PC-9 (cell line): ENCODE measurements at regions not wholly inside any gene's neighbourhood (a gene's known extent, or its start where the extent isn't known, plus 50 kb on each side); places are given as distances from the start of the nearest gene placed in this dataset.

Experiments
- BruUV-seq: library from RNA; stranded (reverse); fragments of 400-500 nt; replicated peaks from 2 replicates; lab custom pipeline; 2021; lab: Mats Ljungman, UMichigan
- CTCF ChIA-PET: fragments of 300-600 bp; sonication (Branson Sonifier 250); formaldehyde crosslinking; loops from one replicate; lab custom pipeline; 2022; ENCODE audit warnings: antibody characterized with exemption; lab: Charles Lee
- POLR2A ChIA-PET: fragments of 300-600 bp; sonication (Branson Sonifier 250); formaldehyde crosslinking; loops from one replicate; lab custom pipeline; 2022; ENCODE audit warnings: antibody characterized with exemption; ENCODE audit not compliant: unreplicated experiment; lab: Charles Lee
- DNase-seq, 2 experiments: peaks; one replicate each; pipeline versions ENCODE4 v3.0.0 to v3.0.0-alpha.2; 2015 to 2022; ENCODE audit warnings: mixed read lengths in 1 of 2
- H2AFZ ChIP-seq: fragments of 200-600 bp; sonication (generic); 2 replicates; pipeline ENCODE4 v1.8.1; 2017; ENCODE audit warnings: antibody characterized with exemption
- H3F3A ChIP-seq: fragments of 200-600 bp; sonication (generic); 2 replicates; pipeline ENCODE4 v1.8.1; 2017; ENCODE audit warnings: antibody characterized with exemption, mild to moderate bottlenecking, low read depth; ENCODE audit not compliant: insufficient read depth
- H3K27ac ChIP-seq: fragments of 200-600 bp; sonication (generic); 2 replicates; pipeline ENCODE4 v1.6.1; 2016; ENCODE audit warnings: mixed run types
- H3K27me3 ChIP-seq: fragments of 200-600 bp; sonication (generic); 2 replicates; pipeline ENCODE4 v1.6.1; 2016; ENCODE audit warnings: low read depth, mixed run types; ENCODE audit not compliant: insufficient read depth
- H3K36me3 ChIP-seq: fragments of 200-600 bp; sonication (generic); 2 replicates; pipeline ENCODE4 v1.6.1; 2016; ENCODE audit warnings: low read depth, mixed run types
- H3K4me1 ChIP-seq: fragments of 200-600 bp; sonication (generic); replicated peaks from 2 replicates; pipeline ENCODE4 v1.6.1; 2016; ENCODE audit warnings: mixed run types; ENCODE audit not compliant: insufficient read depth
- H3K4me2 ChIP-seq: fragments of 200-600 bp; sonication (generic); 2 replicates; pipeline ENCODE4 v1.6.1; 2017; ENCODE audit warnings: mixed run types
- H3K4me3 ChIP-seq: fragments of 200-600 bp; sonication (generic); 2 replicates; pipeline ENCODE4 v1.6.1; 2016; ENCODE audit warnings: mixed run types
- H3K79me2 ChIP-seq: fragments of 200-600 bp; sonication (generic); 2 replicates; pipeline ENCODE4 v1.6.1; 2017; ENCODE audit warnings: low read depth, mixed run types
- H3K9me2 ChIP-seq: fragments of 200-600 bp; sonication (generic); 2 replicates; pipeline ENCODE4 v1.8.1; 2017; ENCODE audit warnings: mild to moderate bottlenecking; ENCODE audit not compliant: insufficient read depth
- H3K9me3 ChIP-seq: fragments of 200-600 bp; sonication (generic); 2 replicates; pipeline ENCODE4 v1.8.1; 2016; ENCODE audit warnings: low read depth; ENCODE audit not compliant: insufficient read depth
- H4K20me1 ChIP-seq: fragments of 200-600 bp; sonication (generic); 2 replicates; pipeline ENCODE4 v1.8.1; 2017; ENCODE audit not compliant: insufficient read depth
- EZH2 ChIP-seq: fragments of 200-600 bp; sonication (generic); IDR thresholded peaks from 2 replicates; pipeline ENCODE4 v1.8.0; 2017; ENCODE audit warnings: antibody characterized with exemption, low read depth
- intact Hi-C: fragments of 100-400 bp; cut with micrococcal nuclease; formaldehyde crosslinking; loops from one replicate; pipeline ENCODE4 v1.10.0; 2022; ENCODE audit not compliant: unreplicated experiment
- TF ChIP-seq, protein P1 (sequence below): fragments of 200-600 bp; sonication (generic); conservative IDR thresholded peaks from 2 replicates; pipeline ENCODE4 v1.6.1; 2017; ENCODE audit warnings: mixed run types, antibody characterized with exemption, mild to moderate bottlenecking, moderate library complexity

DNA sequence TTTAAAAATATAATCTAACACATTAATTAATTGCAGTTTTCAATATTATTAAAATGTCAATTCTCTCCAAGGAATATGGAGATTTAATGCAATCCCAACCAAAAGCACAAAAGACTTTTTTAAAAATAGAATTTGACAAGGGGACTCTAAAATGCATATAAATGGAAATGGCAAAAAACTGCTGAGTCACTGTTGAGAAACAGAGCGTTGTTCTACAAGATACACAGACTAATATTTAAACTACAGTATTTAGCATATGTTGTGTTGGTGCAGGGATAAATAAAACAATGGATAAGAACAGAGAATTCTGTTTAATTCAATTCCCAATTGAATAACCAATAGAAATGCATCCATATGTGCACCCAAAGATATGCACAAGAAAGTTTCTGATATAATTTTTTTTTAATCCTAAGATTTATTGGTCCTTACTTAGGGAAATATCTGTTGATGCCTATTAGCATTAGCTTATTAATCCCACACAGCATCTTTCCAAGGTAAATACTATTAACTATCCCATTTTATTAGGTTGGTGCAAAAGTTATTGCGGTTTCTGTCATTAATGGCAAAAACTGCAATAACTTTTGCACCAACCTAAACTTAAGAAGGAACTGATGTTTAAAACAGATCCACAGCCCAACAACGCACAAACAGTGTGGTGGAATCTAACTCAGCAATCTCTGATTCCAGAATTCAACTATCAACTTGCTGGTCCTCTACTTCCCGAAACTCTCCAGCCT lies 86.8 kb upstream of the VEGFC start:
- Histone ChIP-seq H3K9me3 (no peaks in the 10 kb centered on the region), H3F3A (peaks cover 14% of the 10 kb centered on the region; the same call in 1 of the 2 replicates), H3K4me2 (no peak overlapping the region), H3K4me3 (no peak overlapping the region), H3K4me1 (peaks cover 16% of the 10 kb centered on the region), H3K27ac (no peak overlapping the region), H3K27me3 (no peaks in the 10 kb centered on the region), H3K79me2 (no peaks in the 10 kb centered on the region), H3K9me2 (no peaks in the 10 kb centered on the region), H4K20me1 (no peaks in the 10 kb centered on the region), H2AFZ (no peak overlapping the region), H3K36me3 (no peaks in the 10 kb centered on the region)
- POLR2A ChIA-PET, result no interaction called here
- no TSS peak for BruUV-seq
- intact Hi-C loops, result no loop called here
- DNase-seq, result no peak
- CTCF ChIA-PET, result no interaction called here
- no peak for TF ChIP-seq EZH2
- TF ChIP-seq, protein P1, sequence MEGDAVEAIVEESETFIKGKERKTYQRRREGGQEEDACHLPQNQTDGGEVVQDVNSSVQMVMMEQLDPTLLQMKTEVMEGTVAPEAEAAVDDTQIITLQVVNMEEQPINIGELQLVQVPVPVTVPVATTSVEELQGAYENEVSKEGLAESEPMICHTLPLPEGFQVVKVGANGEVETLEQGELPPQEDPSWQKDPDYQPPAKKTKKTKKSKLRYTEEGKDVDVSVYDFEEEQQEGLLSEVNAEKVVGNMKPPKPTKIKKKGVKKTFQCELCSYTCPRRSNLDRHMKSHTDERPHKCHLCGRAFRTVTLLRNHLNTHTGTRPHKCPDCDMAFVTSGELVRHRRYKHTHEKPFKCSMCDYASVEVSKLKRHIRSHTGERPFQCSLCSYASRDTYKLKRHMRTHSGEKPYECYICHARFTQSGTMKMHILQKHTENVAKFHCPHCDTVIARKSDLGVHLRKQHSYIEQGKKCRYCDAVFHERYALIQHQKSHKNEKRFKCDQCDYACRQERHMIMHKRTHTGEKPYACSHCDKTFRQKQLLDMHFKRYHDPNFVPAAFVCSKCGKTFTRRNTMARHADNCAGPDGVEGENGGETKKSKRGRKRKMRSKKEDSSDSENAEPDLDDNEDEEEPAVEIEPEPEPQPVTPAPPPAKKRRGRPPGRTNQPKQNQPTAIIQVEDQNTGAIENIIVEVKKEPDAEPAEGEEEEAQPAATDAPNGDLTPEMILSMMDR, result no peak

DNA sequence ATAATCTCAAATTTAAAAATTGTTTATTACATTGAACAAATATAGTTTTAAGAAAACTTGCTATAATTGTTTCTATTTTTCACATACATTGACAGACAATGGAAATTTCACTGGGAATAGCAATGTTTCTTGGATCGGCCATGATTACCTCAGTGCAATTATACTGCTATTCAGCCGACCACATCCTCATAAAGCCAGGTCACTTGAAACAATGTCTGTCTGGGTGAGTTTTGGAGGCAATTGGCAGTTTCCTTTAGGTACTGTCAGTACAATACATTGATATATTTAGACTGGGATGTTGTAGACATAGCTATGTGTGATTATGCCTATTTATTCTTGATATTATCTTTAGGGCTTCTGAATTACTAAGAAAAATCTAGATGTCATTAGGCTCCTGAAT lies 89.5 kb upstream of the VEGFC start:
- Histone ChIP-seq H3K4me2 (no peak overlapping the region), H3K9me2 (no peaks in the 10 kb centered on the region), H3K79me2 (no peaks in the 10 kb centered on the region), H3K27me3 (no peaks in the 10 kb centered on the region), H3K4me3 (no peak overlapping the region), H3K36me3 (no peaks in the 10 kb centered on the region), H2AFZ (no peak overlapping the region), H3F3A (peaks cover 14% of the 10 kb centered on the region; the same call in 1 of the 2 replicates), H3K9me3 (no peaks in the 10 kb centered on the region), H3K4me1 (peaks cover 16% of the 10 kb centered on the region), H4K20me1 (no peaks in the 10 kb centered on the region), H3K27ac (no peak overlapping the region)
- TF ChIP-seq, protein P1, result no peak
- TF ChIP-seq EZH2, result no peak
- POLR2A ChIA-PET, result interaction anchor here (0.7 kb wide), 1 partner anchor 427 kb away, joined by 6 read pairs; the partner anchor contains the start of gene NEIL3
- no TSS peak for BruUV-seq
- DNase-seq, result no peak
- intact Hi-C loops, result no loop called here
- CTCF ChIA-PET, result no interaction called here

DNA sequence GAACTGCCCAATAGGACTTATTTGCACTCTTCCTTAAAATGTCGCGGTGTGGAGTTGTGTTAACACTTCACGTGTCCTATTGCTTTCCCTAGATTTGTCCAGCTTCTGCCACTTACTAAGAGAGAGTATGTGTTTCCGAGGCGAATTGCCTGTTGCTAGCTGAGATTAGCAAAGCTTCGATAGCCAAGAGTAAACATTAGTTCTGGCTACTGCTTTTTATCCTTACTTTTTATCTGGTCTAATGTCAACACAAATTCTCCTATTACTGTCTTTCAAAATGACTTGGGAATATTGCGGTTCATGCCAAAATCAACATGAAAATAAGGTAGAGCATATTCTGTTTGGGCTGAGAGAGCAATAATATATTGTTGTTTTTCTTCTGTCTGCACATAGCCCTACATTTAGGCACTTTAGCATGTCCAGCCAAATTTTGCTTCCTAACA lies 90.4 kb upstream of the VEGFC start:
- CTCF ChIA-PET, result no interaction called here
- DNase-seq, result peak in 1 of 2 experiments; percentile 47
- no TSS peak for BruUV-seq

More for the DNA sequence above, 90.4 kb upstream of the VEGFC start:
- POLR2A ChIA-PET, result no interaction called here
- peak overlapping the region; percentile 20; the same call in 1 of the 2 replicates for H3K4me3 ChIP-seq
- peaks cover 16% of the 10 kb centered on the region for H3K4me1 ChIP-seq
- peak overlapping the region; percentile 69 for H3K4me2 ChIP-seq
- H3K79me2 ChIP-seq, result no peaks in the 10 kb centered on the region
- H3K9me3 ChIP-seq, result no peaks in the 10 kb centered on the region
- no peaks in the 10 kb centered on the region for H3K9me2 ChIP-seq
- peaks cover 14% of the 10 kb centered on the region; the same call in 1 of the 2 replicates for H3F3A ChIP-seq
- H4K20me1 ChIP-seq, result no peaks in the 10 kb centered on the region
- intact Hi-C loops, result loop anchor here (1.0 kb wide), 1 partner anchor 89 kb away; no protein-coding TSS in a partner anchor
- 0 out of 2 replicates have a peak overlapping the region, but pooled peaks have one; percentile 30 for H3K27ac ChIP-seq
- H3K36me3 ChIP-seq, result no peaks in the 10 kb centered on the region
- H2AFZ ChIP-seq, result peak overlapping the region; percentile 64; the same call in 1 of the 2 replicates
- no peaks in the 10 kb centered on the region for H3K27me3 ChIP-seq
- TF ChIP-seq, protein P1, result no peak
- TF ChIP-seq EZH2, result no peak
